ENCODE measurements at regions not wholly inside any gene's neighbourhood (a gene's known extent, or its start where the extent isn't known, plus 50 kb on each side); places are given as distances from the start of the nearest gene placed in this dataset.

GRCh38 chr4:74642006-74642405, 152.3 kb downstream of the BTC start:
- H3K4me1 Mint-ChIP-seq (ENCODE audit: low read depth, unreplicated experiment): peaks cover 20% of the 10 kb centered on the region
- no peaks in the 10 kb centered on the region for H3K36me3 Mint-ChIP-seq (ENCODE audit: low read depth, unreplicated experiment)
- H3K4me3 Mint-ChIP-seq (ENCODE audit: unreplicated experiment): no peak overlapping the region
- DNase-seq (ENCODE audit: low read depth): no peak
- H3K9ac ChIP-seq (ENCODE audit: low read length): no peak overlapping the region
- no peaks in the 10 kb centered on the region for H3K27me3 Mint-ChIP-seq (ENCODE audit: low read depth, unreplicated experiment)
- no peak overlapping the region for H2AFZ ChIP-seq (ENCODE audit: low read depth, low read length)
- no peaks in the 10 kb centered on the region for H4K20me1 ChIP-seq (ENCODE audit: insufficient read depth, low read length)
- H3K9me3 Mint-ChIP-seq (ENCODE audit: unreplicated experiment): peaks cover 4% of the 10 kb centered on the region
- peaks cover 4% of the 10 kb centered on the region for H3K27me3 ChIP-seq (ENCODE audit: insufficient read depth, low read length)
- no peak overlapping the region for H3K4me2 ChIP-seq (ENCODE audit: low read length)
- FAIRE-seq: no peak
- H3K9me3 ChIP-seq (ENCODE audit: insufficient read depth, low read depth, low read length): no peaks in the 10 kb centered on the region
- no peak overlapping the region for H3K4me3 ChIP-seq (ENCODE audit: insufficient read depth, low read depth, low read length)
- no peak for TF ChIP-seq EZH2 (IDR thresholded peaks at IDR 0.05; ENCODE audit: insufficient read depth, low read length)
- TF ChIP-seq, protein P1, sequence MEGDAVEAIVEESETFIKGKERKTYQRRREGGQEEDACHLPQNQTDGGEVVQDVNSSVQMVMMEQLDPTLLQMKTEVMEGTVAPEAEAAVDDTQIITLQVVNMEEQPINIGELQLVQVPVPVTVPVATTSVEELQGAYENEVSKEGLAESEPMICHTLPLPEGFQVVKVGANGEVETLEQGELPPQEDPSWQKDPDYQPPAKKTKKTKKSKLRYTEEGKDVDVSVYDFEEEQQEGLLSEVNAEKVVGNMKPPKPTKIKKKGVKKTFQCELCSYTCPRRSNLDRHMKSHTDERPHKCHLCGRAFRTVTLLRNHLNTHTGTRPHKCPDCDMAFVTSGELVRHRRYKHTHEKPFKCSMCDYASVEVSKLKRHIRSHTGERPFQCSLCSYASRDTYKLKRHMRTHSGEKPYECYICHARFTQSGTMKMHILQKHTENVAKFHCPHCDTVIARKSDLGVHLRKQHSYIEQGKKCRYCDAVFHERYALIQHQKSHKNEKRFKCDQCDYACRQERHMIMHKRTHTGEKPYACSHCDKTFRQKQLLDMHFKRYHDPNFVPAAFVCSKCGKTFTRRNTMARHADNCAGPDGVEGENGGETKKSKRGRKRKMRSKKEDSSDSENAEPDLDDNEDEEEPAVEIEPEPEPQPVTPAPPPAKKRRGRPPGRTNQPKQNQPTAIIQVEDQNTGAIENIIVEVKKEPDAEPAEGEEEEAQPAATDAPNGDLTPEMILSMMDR (IDR thresholded peaks at IDR 0.05; ENCODE audit: insufficient read depth, low read depth, low read length): no peak
- H3K27ac Mint-ChIP-seq (ENCODE audit: unreplicated experiment): no peak overlapping the region
- no peaks in the 10 kb centered on the region for H3K36me3 ChIP-seq (ENCODE audit: insufficient read depth, low read length)
- no peaks in the 10 kb centered on the region for H3K79me2 ChIP-seq (ENCODE audit: insufficient read depth, low read length)
- H3K27ac ChIP-seq (ENCODE audit: low read depth, low read length): no peak overlapping the region
- H3K4me1 ChIP-seq (ENCODE audit: insufficient read depth, low read length): peaks cover 9% of the 10 kb centered on the region

GRCh38 chr4:74649193-74649592, 145.1 kb downstream of the BTC start:
- FAIRE-seq: no peak
- peaks cover 4% of the 10 kb centered on the region for H3K9me3 Mint-ChIP-seq (ENCODE audit: unreplicated experiment)
- H3K27ac Mint-ChIP-seq (ENCODE audit: unreplicated experiment): no peak overlapping the region

GRCh38 chr4:74651198-74651597, 143.1 kb downstream of the BTC start:
- H3K79me2 ChIP-seq (ENCODE audit: insufficient read depth, low read length): no peaks in the 10 kb centered on the region
- H4K20me1 ChIP-seq (ENCODE audit: insufficient read depth, low read length): no peaks in the 10 kb centered on the region
- FAIRE-seq (no peak), DNase-seq (ENCODE audit: low read depth) (no peak)
- no peak overlapping the region for H3K4me3 ChIP-seq (ENCODE audit: insufficient read depth, low read depth, low read length)
- no peak overlapping the region for H3K27ac ChIP-seq (ENCODE audit: low read depth, low read length)
- Mint-ChIP-seq H3K4me3 (ENCODE audit: unreplicated experiment) (no peak overlapping the region), H3K27me3 (ENCODE audit: low read depth, unreplicated experiment) (no peaks in the 10 kb centered on the region), H3K36me3 (ENCODE audit: low read depth, unreplicated experiment) (no peaks in the 10 kb centered on the region), H3K9me3 (ENCODE audit: unreplicated experiment) (no peaks in the 10 kb centered on the region), H3K4me1 (ENCODE audit: low read depth, unreplicated experiment) (peaks cover 6% of the 10 kb centered on the region), H3K27ac (ENCODE audit: unreplicated experiment) (no peak overlapping the region)
- H3K36me3 ChIP-seq (ENCODE audit: insufficient read depth, low read length): no peaks in the 10 kb centered on the region
- no peaks in the 10 kb centered on the region for H3K27me3 ChIP-seq (ENCODE audit: insufficient read depth, low read length)
- no peak overlapping the region for H2AFZ ChIP-seq (ENCODE audit: low read depth, low read length)
- no peak overlapping the region for H3K4me2 ChIP-seq (ENCODE audit: low read length)
- TF ChIP-seq, protein P1 (IDR thresholded peaks at IDR 0.05; ENCODE audit: insufficient read depth, low read depth, low read length): no peak
- no peak for TF ChIP-seq EZH2 (IDR thresholded peaks at IDR 0.05; ENCODE audit: insufficient read depth, low read length)
- no peaks in the 10 kb centered on the region for H3K4me1 ChIP-seq (ENCODE audit: insufficient read depth, low read length)
- no peak overlapping the region for H3K9ac ChIP-seq (ENCODE audit: low read length)
- no peaks in the 10 kb centered on the region for H3K9me3 ChIP-seq (ENCODE audit: insufficient read depth, low read depth, low read length)

More at GRCh38 chr4:74649193-74649592, 145.1 kb downstream of the BTC start:
- H2AFZ ChIP-seq (ENCODE audit: low read depth, low read length): no peak overlapping the region
- H3K4me3 Mint-ChIP-seq (ENCODE audit: unreplicated experiment): no peak overlapping the region
- H3K9ac ChIP-seq (ENCODE audit: low read length): no peak overlapping the region
- no peak overlapping the region for H3K4me2 ChIP-seq (ENCODE audit: low read length)
- H3K4me1 Mint-ChIP-seq (ENCODE audit: low read depth, unreplicated experiment): peaks cover 2% of the 10 kb centered on the region
- H3K27me3 Mint-ChIP-seq (ENCODE audit: low read depth, unreplicated experiment): no peaks in the 10 kb centered on the region
- H3K4me3 ChIP-seq (ENCODE audit: insufficient read depth, low read depth, low read length): no peak overlapping the region
- DNase-seq (ENCODE audit: low read depth): no peak
- TF ChIP-seq, protein P1 (IDR thresholded peaks at IDR 0.05; ENCODE audit: insufficient read depth, low read depth, low read length): no peak
- no peak for TF ChIP-seq EZH2 (IDR thresholded peaks at IDR 0.05; ENCODE audit: insufficient read depth, low read length)
- H3K36me3 Mint-ChIP-seq (ENCODE audit: low read depth, unreplicated experiment): no peaks in the 10 kb centered on the region
- H3K4me1 ChIP-seq (ENCODE audit: insufficient read depth, low read length): no peaks in the 10 kb centered on the region
- H3K27ac ChIP-seq (ENCODE audit: low read depth, low read length): no peak overlapping the region
- no peaks in the 10 kb centered on the region for H3K79me2 ChIP-seq (ENCODE audit: insufficient read depth, low read length)
- H3K27me3 ChIP-seq (ENCODE audit: insufficient read depth, low read length): no peaks in the 10 kb centered on the region
- H4K20me1 ChIP-seq (ENCODE audit: insufficient read depth, low read length): no peaks in the 10 kb centered on the region
- H3K9me3 ChIP-seq (ENCODE audit: insufficient read depth, low read depth, low read length): no peaks in the 10 kb centered on the region
- H3K36me3 ChIP-seq (ENCODE audit: insufficient read depth, low read length): no peaks in the 10 kb centered on the region
